ENCODE measurements at regions not wholly inside any gene's neighbourhood (a gene's known extent, or its start where the extent isn't known, plus 50 kb on each side); places are given as distances from the start of the nearest gene placed in this dataset.

DNA sequence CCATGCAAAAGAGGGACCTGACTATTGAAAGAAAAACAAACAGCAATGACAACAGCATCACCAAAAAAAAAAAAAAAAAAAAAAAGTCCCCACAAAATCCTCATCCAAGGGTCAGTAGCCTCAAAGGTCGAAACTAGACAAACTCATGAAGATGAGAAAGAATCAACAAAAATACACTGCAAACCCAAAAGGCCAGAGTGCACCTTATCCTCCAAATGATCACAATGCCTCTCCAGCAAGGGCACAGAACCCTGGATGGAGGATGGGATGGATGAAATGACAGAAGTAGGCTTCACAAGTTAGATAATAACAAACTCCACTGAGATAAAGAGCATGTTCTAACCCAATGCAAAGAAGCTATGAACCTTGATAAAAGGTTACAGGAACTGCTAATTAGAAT lies 250.4 kb upstream of the GRAMD2B start:
- TF ChIP-seq, protein P1, sequence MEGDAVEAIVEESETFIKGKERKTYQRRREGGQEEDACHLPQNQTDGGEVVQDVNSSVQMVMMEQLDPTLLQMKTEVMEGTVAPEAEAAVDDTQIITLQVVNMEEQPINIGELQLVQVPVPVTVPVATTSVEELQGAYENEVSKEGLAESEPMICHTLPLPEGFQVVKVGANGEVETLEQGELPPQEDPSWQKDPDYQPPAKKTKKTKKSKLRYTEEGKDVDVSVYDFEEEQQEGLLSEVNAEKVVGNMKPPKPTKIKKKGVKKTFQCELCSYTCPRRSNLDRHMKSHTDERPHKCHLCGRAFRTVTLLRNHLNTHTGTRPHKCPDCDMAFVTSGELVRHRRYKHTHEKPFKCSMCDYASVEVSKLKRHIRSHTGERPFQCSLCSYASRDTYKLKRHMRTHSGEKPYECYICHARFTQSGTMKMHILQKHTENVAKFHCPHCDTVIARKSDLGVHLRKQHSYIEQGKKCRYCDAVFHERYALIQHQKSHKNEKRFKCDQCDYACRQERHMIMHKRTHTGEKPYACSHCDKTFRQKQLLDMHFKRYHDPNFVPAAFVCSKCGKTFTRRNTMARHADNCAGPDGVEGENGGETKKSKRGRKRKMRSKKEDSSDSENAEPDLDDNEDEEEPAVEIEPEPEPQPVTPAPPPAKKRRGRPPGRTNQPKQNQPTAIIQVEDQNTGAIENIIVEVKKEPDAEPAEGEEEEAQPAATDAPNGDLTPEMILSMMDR (IDR thresholded peaks at IDR 0.05): no peak
- TF ChIP-seq POLR2A (IDR thresholded peaks at IDR 0.05): no peak
